ENCODE measurements at regions not wholly inside any gene's neighbourhood (a gene's known extent, or its start where the extent isn't known, plus 50 kb on each side); places are given as distances from the start of the nearest gene placed in this dataset.

DNA sequence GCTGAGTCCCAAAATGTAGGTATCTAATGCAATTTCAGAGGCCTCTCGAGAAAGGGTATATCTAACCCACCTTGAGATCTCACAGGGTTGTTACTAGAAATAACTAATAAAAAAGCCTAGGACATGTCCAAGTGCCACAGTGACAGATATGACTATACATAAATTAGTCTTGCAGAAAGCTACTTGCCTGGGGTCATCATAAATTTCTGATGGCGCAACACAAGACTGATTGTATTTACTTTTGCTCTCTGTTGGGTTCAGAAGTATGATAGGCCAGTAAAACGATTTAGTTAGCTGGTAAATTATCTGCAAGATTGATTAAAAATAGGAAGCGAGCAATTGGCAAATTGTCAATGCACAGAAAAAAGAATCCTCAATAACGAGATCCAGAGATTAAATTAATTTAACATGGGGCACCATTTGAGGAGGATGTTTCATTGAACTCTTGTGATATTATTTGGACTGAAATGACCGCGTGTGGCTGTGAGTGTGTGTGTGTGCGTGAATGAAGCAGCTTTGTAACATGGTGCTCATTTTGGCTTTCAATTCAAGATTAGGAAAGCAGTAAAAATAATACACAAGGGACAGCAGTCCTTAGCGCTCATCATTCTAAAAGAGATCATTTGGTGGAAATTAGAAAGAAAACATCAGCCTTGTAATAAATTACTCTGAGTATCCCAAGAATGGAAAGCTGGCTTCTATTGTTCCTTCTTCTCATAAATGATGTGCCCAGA lies 157.4 kb upstream of the ZFHX3 start:
- Histone ChIP-seq H3K4me3 (ENCODE audit: low read length in 2 of 2) (no peak overlapping the region), H3K36me3 (ENCODE audit: control insufficient read depth in 2 of 2, insufficient read depth in 2 of 2, low read length in 1 of 2) (no peaks in the 10 kb centered on the region), H3K27ac (ENCODE audit: low read depth in 1 of 2, low read length in 1 of 2) (no peak overlapping the region), H3K4me1 (ENCODE audit: control insufficient read depth in 2 of 2, insufficient read depth in 2 of 2, low read length in 2 of 2) (no peaks in the 10 kb centered on the region), H3K27me3 (ENCODE audit: control insufficient read depth in 2 of 2, insufficient read depth in 1 of 2, low read length in 1 of 2) (no peaks in the 10 kb centered on the region), H3K9me3 (ENCODE audit: control insufficient read depth in 2 of 2, insufficient read depth in 1 of 2, low read length in 1 of 2) (no peaks in the 10 kb centered on the region)
- DNase-seq (ENCODE audit: low read depth in 6 of 9, low spot score in 9 of 9) = no peak
- 95% methylated on average over 9 of the region's 9 CpGs for WGBS

DNA sequence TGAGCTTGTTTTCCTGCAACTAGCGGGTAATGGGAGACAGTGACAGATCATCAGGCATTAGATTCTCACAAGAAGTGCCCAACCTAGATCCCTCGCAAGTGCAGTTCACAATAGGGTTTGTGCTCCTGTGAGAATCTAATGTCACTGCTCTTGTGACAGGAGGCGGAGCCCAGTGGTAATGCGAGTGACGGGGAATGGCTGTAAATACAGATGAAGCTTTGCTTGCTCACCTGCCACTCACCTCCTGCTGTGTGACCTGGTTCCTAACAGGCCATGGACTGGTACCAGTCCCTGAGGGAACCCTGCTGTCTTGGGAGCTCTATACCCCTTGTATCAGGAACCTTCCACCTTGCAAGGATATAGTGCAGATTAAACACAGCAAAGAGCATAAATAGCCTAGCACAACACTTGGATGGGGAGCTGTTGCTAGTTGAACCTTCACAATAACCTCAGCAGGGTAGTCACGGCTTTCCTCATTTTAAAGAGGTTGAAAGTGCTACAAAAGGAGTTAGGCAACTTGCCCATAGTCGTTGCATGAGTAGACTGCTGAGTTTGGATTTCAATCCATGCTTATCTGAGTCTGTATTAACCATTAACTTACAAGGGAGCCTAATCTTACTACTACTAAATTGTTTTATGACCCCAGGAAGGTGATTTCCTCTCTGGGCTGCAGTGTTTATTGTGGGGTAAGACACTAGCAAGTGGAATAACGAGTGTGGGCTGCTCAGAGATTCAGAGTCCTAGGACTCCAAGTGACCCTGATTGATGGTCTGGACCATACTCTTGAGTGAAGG lies 156.6 kb upstream of the ZFHX3 start:
- Histone ChIP-seq H3K27me3 (ENCODE audit: control insufficient read depth in 2 of 2, insufficient read depth in 1 of 2, low read length in 1 of 2) (no peaks in the 10 kb centered on the region), H3K9me3 (ENCODE audit: control insufficient read depth in 2 of 2, insufficient read depth in 1 of 2, low read length in 1 of 2) (no peaks in the 10 kb centered on the region), H3K36me3 (ENCODE audit: control insufficient read depth in 2 of 2, insufficient read depth in 2 of 2, low read length in 1 of 2) (no peaks in the 10 kb centered on the region), H3K4me3 (ENCODE audit: low read length in 2 of 2) (no peak overlapping the region), H3K27ac (ENCODE audit: low read depth in 1 of 2, low read length in 1 of 2) (no peak overlapping the region), H3K4me1 (ENCODE audit: control insufficient read depth in 2 of 2, insufficient read depth in 2 of 2, low read length in 2 of 2) (no peaks in the 10 kb centered on the region)
- no peak for DNase-seq (ENCODE audit: low read depth in 6 of 9, low spot score in 9 of 9)
- WGBS = 95% methylated on average over 8 of the region's 8 CpGs

DNA sequence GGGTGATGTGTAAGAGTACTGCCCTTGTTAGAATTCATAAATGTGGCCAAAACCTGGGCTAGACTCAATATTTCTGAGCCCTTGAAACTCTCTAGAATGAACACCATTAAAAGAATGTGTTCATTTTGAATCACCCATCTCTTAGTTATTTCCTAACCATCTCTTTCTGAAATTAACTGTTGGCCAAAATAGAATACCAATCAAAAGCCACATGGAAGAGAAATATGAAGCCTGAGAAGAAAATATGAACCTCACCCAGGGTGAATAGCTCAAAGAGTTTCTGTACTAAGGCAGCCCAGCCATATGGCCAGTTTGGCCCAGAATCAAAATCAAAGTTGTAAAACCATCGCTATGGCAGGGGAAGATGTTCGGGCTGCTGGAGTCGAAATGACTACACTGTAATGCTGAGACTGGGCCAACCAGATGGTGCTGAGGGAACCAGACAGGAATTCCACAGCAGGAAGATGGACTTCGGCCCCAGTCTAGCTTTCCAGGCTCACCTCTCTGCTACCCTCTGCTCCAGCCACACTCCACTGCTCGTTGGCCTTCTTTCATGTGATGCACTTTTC lies 154.3 kb upstream of the ZFHX3 start:
- WGBS = 93% methylated on average over 5 of the region's 5 CpGs
- no peak for DNase-seq (ENCODE audit: low read depth in 6 of 9, low spot score in 9 of 9)
- no peaks in the 10 kb centered on the region for H3K36me3 ChIP-seq (ENCODE audit: control insufficient read depth in 2 of 2, insufficient read depth in 2 of 2, low read length in 1 of 2)

DNA sequence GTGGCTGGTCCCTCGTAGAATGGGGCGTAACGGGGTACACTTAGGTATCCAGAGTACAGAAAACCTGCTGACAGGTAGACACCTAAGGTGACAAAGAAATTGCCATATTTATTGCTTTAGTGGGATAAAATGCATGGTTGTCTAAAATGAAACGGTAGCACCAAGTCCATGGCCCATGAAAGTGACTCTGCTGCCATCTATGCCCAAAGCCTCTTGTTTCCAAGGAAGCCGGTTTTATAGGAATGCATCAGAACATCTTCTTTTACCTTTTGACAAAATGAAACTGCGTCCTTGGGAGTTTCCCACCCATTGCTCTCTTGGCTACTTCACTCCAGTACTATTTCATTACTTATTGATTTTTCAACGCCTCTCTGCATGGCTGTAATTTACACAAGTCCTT lies 151.3 kb upstream of the ZFHX3 start:
- WGBS = 95% methylated on average over 7 of the region's 7 CpGs
- Histone ChIP-seq H3K27ac (ENCODE audit: low read depth in 1 of 2, low read length in 1 of 2) (no peak overlapping the region), H3K36me3 (ENCODE audit: control insufficient read depth in 2 of 2, insufficient read depth in 2 of 2, low read length in 1 of 2) (no peaks in the 10 kb centered on the region), H3K27me3 (ENCODE audit: control insufficient read depth in 2 of 2, insufficient read depth in 1 of 2, low read length in 1 of 2) (no peaks in the 10 kb centered on the region), H3K4me1 (ENCODE audit: control insufficient read depth in 2 of 2, insufficient read depth in 2 of 2, low read length in 2 of 2) (peaks cover 0 to 2% of the 10 kb centered on the region in 2 donors), H3K9me3 (ENCODE audit: control insufficient read depth in 2 of 2, insufficient read depth in 1 of 2, low read length in 1 of 2) (no peaks in the 10 kb centered on the region), H3K4me3 (ENCODE audit: low read length in 2 of 2) (no peak overlapping the region)
- DNase-seq (ENCODE audit: low read depth in 6 of 9, low spot score in 9 of 9) = no peak

More for the DNA sequence above, 154.3 kb upstream of the ZFHX3 start:
- Histone ChIP-seq H3K27me3 (ENCODE audit: control insufficient read depth in 2 of 2, insufficient read depth in 1 of 2, low read length in 1 of 2) (no peaks in the 10 kb centered on the region), H3K9me3 (ENCODE audit: control insufficient read depth in 2 of 2, insufficient read depth in 1 of 2, low read length in 1 of 2) (no peaks in the 10 kb centered on the region), H3K27ac (ENCODE audit: low read depth in 1 of 2, low read length in 1 of 2) (no peak overlapping the region), H3K4me3 (ENCODE audit: low read length in 2 of 2) (no peak overlapping the region), H3K4me1 (ENCODE audit: control insufficient read depth in 2 of 2, insufficient read depth in 2 of 2, low read length in 2 of 2) (no peaks in the 10 kb centered on the region)

DNA sequence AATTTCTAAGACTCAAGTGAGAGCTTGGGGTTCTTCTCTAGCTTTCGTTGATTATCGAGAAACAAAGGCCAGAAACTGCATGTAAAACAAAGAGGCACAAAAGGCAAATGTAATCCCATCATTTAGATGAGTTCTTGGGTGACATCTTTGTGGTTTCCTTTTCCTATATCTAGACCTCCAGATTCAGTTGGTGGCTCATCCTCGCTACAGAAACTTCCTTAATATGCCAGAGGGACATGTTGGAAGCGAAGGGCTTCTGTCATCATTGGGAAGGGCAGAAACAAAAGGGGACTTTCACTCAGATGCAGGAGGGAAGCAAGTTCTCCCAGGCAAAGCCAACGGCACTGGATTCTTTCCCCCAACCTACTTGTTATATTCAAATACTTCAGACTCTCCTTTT lies 150.6 kb upstream of the ZFHX3 start:
- H3K4me1 ChIP-seq (ENCODE audit: control insufficient read depth in 2 of 2, insufficient read depth in 2 of 2, low read length in 2 of 2) = peaks cover 0 to 2% of the 10 kb centered on the region in 2 donors
- 38% methylated on average over 5 of the region's 5 CpGs for WGBS
- H3K27me3 ChIP-seq (ENCODE audit: control insufficient read depth in 2 of 2, insufficient read depth in 1 of 2, low read length in 1 of 2) = no peaks in the 10 kb centered on the region
- H3K36me3 ChIP-seq (ENCODE audit: control insufficient read depth in 2 of 2, insufficient read depth in 2 of 2, low read length in 1 of 2) = no peaks in the 10 kb centered on the region
- no peak overlapping the region for H3K27ac ChIP-seq (ENCODE audit: low read depth in 1 of 2, low read length in 1 of 2)
- no peak overlapping the region for H3K4me3 ChIP-seq (ENCODE audit: low read length in 2 of 2)
- no peaks in the 10 kb centered on the region for H3K9me3 ChIP-seq (ENCODE audit: control insufficient read depth in 2 of 2, insufficient read depth in 1 of 2, low read length in 1 of 2)
- DNase-seq (ENCODE audit: low read depth in 6 of 9, low spot score in 9 of 9) = no peak

DNA sequence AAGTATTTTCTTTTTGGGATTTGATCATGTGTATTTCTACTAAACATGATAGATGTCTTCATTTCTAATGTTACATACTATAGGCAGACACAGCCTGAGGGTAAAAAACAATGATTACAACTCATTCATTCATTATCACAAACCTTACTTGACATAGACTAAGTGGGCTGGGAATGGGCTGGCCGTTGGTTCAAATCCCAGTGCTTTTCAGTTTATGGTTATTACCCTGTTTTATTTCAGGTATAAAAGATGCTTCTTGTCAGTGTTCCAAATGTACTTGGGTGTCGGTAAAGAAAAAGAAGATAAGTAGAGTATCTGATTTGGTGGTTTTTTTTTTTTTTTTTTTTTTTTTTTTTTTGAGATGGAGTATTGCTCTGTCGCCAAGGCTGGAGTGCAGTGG lies 149.7 kb upstream of the ZFHX3 start:
- WGBS = 92% methylated on average over 3 of the region's 3 CpGs
- Histone ChIP-seq H3K4me3 (ENCODE audit: low read length in 2 of 2) (no peak overlapping the region), H3K9me3 (ENCODE audit: control insufficient read depth in 2 of 2, insufficient read depth in 1 of 2, low read length in 1 of 2) (no peaks in the 10 kb centered on the region), H3K36me3 (ENCODE audit: control insufficient read depth in 2 of 2, insufficient read depth in 2 of 2, low read length in 1 of 2) (no peaks in the 10 kb centered on the region), H3K27ac (ENCODE audit: low read depth in 1 of 2, low read length in 1 of 2) (no peak overlapping the region), H3K4me1 (ENCODE audit: control insufficient read depth in 2 of 2, insufficient read depth in 2 of 2, low read length in 2 of 2) (peaks cover 0 to 2% of the 10 kb centered on the region in 2 donors), H3K27me3 (ENCODE audit: control insufficient read depth in 2 of 2, insufficient read depth in 1 of 2, low read length in 1 of 2) (no peaks in the 10 kb centered on the region)
- DNase-seq (ENCODE audit: low read depth in 6 of 9, low spot score in 9 of 9) = no peak

DNA sequence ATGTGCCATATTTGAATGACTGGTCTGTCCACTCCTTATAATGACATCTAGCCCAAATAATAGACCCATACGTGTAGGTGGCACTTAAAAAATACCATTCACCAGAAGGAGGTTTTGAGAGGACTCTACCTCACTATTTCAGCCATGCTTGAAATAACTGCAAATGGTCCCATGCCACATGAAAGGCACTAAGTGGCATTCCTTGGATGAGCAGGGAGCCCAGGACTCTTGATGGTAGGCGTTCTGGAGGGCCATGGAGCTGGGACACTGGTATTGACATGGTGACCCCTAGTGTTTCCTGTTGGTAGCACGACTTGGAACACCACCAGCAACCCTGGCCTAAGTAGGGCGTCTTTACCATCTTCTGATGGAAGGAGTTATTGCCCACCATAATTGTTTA lies 148.7 kb upstream of the ZFHX3 start:
- peak in 4 of 9 donors; percentile 3 to 40 (median 24) for DNase-seq (ENCODE audit: low read depth in 6 of 9, low spot score in 9 of 9)
- Histone ChIP-seq H3K9me3 (ENCODE audit: control insufficient read depth in 2 of 2, insufficient read depth in 1 of 2, low read length in 1 of 2) (no peaks in the 10 kb centered on the region), H3K4me3 (ENCODE audit: low read length in 2 of 2) (no peak overlapping the region), H3K27me3 (ENCODE audit: control insufficient read depth in 2 of 2, insufficient read depth in 1 of 2, low read length in 1 of 2) (no peaks in the 10 kb centered on the region), H3K27ac (ENCODE audit: low read depth in 1 of 2, low read length in 1 of 2) (no peak overlapping the region), H3K4me1 (ENCODE audit: control insufficient read depth in 2 of 2, insufficient read depth in 2 of 2, low read length in 2 of 2) (peaks cover 0 to 2% of the 10 kb centered on the region in 2 donors), H3K36me3 (ENCODE audit: control insufficient read depth in 2 of 2, insufficient read depth in 2 of 2, low read length in 1 of 2) (no peaks in the 10 kb centered on the region)
- WGBS = 68% methylated on average over 4 of the region's 4 CpGs

DNA sequence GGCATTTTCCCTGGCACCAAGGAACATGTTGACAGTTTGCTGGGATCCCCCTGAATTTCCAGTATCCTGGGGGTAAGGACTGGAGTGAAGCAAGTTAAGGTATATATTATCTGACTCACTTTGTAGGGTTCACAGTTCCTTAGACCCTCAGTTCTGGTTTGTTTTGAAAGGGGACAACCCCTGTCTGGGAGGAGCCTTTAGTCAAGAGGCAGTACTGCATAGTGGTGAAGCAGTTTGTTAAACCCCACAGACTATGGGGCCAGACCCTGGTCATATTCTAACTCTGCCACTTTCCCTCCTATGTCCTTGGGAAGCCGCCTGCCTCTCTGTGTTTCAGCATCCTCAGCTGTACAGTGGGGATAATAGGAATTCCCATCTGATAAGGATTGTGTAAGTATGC lies 145.5 kb upstream of the ZFHX3 start:
- H3K4me1 ChIP-seq (ENCODE audit: control insufficient read depth in 2 of 2, insufficient read depth in 2 of 2, low read length in 2 of 2) = peaks cover 0 to 2% of the 10 kb centered on the region in 2 donors
- 92% methylated on average over 1 of the region's 1 CpG for WGBS
- H3K27ac ChIP-seq (ENCODE audit: low read depth in 1 of 2, low read length in 1 of 2) = no peak overlapping the region
- H3K36me3 ChIP-seq (ENCODE audit: control insufficient read depth in 2 of 2, insufficient read depth in 2 of 2, low read length in 1 of 2) = no peaks in the 10 kb centered on the region
- no peak for DNase-seq (ENCODE audit: low read depth in 6 of 9, low spot score in 9 of 9)
- H3K27me3 ChIP-seq (ENCODE audit: control insufficient read depth in 2 of 2, insufficient read depth in 1 of 2, low read length in 1 of 2) = no peaks in the 10 kb centered on the region
- H3K9me3 ChIP-seq (ENCODE audit: control insufficient read depth in 2 of 2, insufficient read depth in 1 of 2, low read length in 1 of 2) = no peaks in the 10 kb centered on the region
- no peak overlapping the region for H3K4me3 ChIP-seq (ENCODE audit: low read length in 2 of 2)

DNA sequence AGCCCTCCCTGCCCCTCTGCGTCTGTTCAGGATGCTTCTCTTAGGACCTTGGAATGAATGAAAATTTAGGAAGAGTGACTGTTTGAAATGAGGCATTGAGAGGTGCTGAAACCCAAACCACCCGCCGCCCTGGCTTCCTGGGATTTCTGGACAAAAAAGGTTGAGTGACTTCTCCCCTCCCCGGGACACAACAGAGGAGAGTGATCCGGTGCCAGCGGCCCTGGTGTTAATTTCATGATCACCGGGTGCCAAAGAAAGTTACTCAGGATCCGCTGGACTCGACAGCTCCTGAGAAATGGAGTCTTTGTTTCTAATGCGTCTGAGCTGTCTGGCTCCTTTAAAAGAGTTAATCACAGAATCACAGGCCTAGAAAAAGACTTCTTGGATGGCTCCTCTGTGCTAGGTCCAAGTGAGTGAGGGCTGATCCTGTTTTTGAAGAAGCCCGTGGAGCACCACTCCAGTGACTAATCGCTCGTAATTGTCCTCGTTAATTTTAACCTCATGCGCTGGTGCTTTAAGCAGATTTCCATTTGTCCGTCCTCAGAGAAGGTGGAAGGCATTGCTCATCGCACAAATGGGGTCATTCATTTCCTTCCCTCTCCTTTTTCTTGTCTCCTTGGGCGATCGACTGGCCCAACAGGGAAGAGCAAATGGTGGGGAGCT lies 144.4 kb upstream of the ZFHX3 start:
- no peaks in the 10 kb centered on the region for H3K36me3 ChIP-seq (ENCODE audit: control insufficient read depth in 2 of 2, insufficient read depth in 2 of 2, low read length in 1 of 2)
- WGBS = 95% methylated on average over 19 of the region's 19 CpGs

More for the DNA sequence above, 144.4 kb upstream of the ZFHX3 start:
- Histone ChIP-seq H3K27ac (ENCODE audit: low read depth in 1 of 2, low read length in 1 of 2) (no peak overlapping the region), H3K9me3 (ENCODE audit: control insufficient read depth in 2 of 2, insufficient read depth in 1 of 2, low read length in 1 of 2) (no peaks in the 10 kb centered on the region), H3K4me3 (ENCODE audit: low read length in 2 of 2) (no peak overlapping the region), H3K4me1 (ENCODE audit: control insufficient read depth in 2 of 2, insufficient read depth in 2 of 2, low read length in 2 of 2) (peaks cover 0 to 2% of the 10 kb centered on the region in 2 donors), H3K27me3 (ENCODE audit: control insufficient read depth in 2 of 2, insufficient read depth in 1 of 2, low read length in 1 of 2) (no peaks in the 10 kb centered on the region)
- no peak for DNase-seq (ENCODE audit: low read depth in 6 of 9, low spot score in 9 of 9)

Data from thymus (tissue), 11 donors.